ENCODE measurements at regions not wholly inside any gene's neighbourhood (a gene's known extent, or its start where the extent isn't known, plus 50 kb on each side); places are given as distances from the start of the nearest gene placed in this dataset.

- DNase-seq = no peak
Measured at GRCh38 chr4:111814961-111815360, 330.3 kb upstream of the FAM241A start.

GRCh38 chr4:111821342-111821741 lies 323.9 kb upstream of the FAM241A start:
- no peak for DNase-seq

GRCh38 chr4:111836601-111837000 lies 308.7 kb upstream of the FAM241A start:
- DNase-seq = no peak

- DNase-seq = no peak
Measured at GRCh38 chr4:111837761-111838160, 307.5 kb upstream of the FAM241A start.

- no peak for DNase-seq
Measured at GRCh38 chr4:111838406-111838930, 306.8 kb upstream of the FAM241A start.

GRCh38 chr4:111839141-111839540 lies 306.1 kb upstream of the FAM241A start:
- DNase-seq = no peak

GRCh38 chr4:111842336-111842735 lies 302.9 kb upstream of the FAM241A start:
- no peak for DNase-seq

GRCh38 chr4:111847296-111848008 lies 297.8 kb upstream of the FAM241A start:
- no peak for DNase-seq

GRCh38 chr4:111849746-111850284 lies 295.4 kb upstream of the FAM241A start:
- DNase-seq = no peak

GRCh38 chr4:111854494-111855087 lies 290.7 kb upstream of the FAM241A start:
- DNase-seq = no peak

- no peak for DNase-seq
Measured at GRCh38 chr4:111855308-111855707, 289.9 kb upstream of the FAM241A start.

GRCh38 chr4:111864066-111864465 lies 281.2 kb upstream of the FAM241A start:
- no peak for DNase-seq

GRCh38 chr4:111869339-111869738 lies 275.9 kb upstream of the FAM241A start:
- DNase-seq = no peak

- no peak for DNase-seq
Measured at GRCh38 chr4:111871802-111872201, 273.5 kb upstream of the FAM241A start.

GRCh38 chr4:111873801-111874200 lies 271.5 kb upstream of the FAM241A start:
- DNase-seq = no peak

- DNase-seq = no peak
Measured at GRCh38 chr4:111879539-111879938, 265.7 kb upstream of the FAM241A start.

GRCh38 chr4:111880116-111880515 lies 265.1 kb upstream of the FAM241A start:
- no peak for DNase-seq

GRCh38 chr4:111883557-111883999 lies 261.7 kb upstream of the FAM241A start:
- no peak for DNase-seq

- DNase-seq = no peak
Measured at GRCh38 chr4:111890412-111890811, 254.8 kb upstream of the FAM241A start.

- DNase-seq = no peak
Measured at GRCh38 chr4:111905511-111905910, 239.7 kb upstream of the FAM241A start.

GRCh38 chr4:111919639-111920038 lies 225.6 kb upstream of the FAM241A start:
- no peak for DNase-seq

GRCh38 chr4:111921714-111922113 lies 223.5 kb upstream of the FAM241A start:
- no peak for DNase-seq

GRCh38 chr4:111923786-111924185 lies 221.5 kb upstream of the FAM241A start:
- no peak for DNase-seq

- no peak for DNase-seq
Measured at GRCh38 chr4:111924696-111925095, 220.6 kb upstream of the FAM241A start.
